Suprapubic skin (tissue), 4 donors: ENCODE measurements at regions not wholly inside any gene's neighbourhood (a gene's known extent, or its start where the extent isn't known, plus 50 kb on each side); places are given as distances from the start of the nearest gene placed in this dataset.

Experiments used
- EP300 ChIP-seq: sonication (generic); formaldehyde crosslinking; IDR thresholded peaks from one replicate; pipeline ENCODE4 v1.6.1; 2017; ENCODE audit warnings: antibody characterized with exemption
- POLR2A ChIP-seq, 2 donors: fragments of 450-650 bp; IDR thresholded peaks; one replicate each; pipeline ENCODE4 v1.6.1; 2017; ENCODE audit warnings: antibody characterized with exemption in 2 of 2, mild to moderate bottlenecking in 2 of 2, moderate library complexity in 2 of 2
- POLR2AphosphoS5 ChIP-seq, 3 donors: sonication (generic); formaldehyde crosslinking; IDR thresholded peaks; one replicate each; pipeline ENCODE4 v1.6.1; 2017; ENCODE audit warnings: antibody characterized with exemption in 3 of 3
- TF ChIP-seq, protein P1 (sequence below), 2 donors: fragments of 200-600 bp in 1 of 2; fragments of 450-650 bp in 1 of 2; sonication (generic) in 1 of 2; IDR thresholded peaks; one replicate each; pipeline ENCODE4 v1.5.1; 2016 to 2019; ENCODE audit warnings: antibody characterized with exemption in 2 of 2, mild to moderate bottlenecking in 1 of 2, moderate library complexity in 1 of 2

GRCh38 chr15:53115563-53115962, 325.4 kb upstream of the ONECUT1 start:
- TF ChIP-seq POLR2A (IDR thresholded peaks at IDR 0.05) (no peak), POLR2AphosphoS5 (IDR thresholded peaks at IDR 0.05) (no peak), EP300 (no peak)
- TF ChIP-seq, protein P1, sequence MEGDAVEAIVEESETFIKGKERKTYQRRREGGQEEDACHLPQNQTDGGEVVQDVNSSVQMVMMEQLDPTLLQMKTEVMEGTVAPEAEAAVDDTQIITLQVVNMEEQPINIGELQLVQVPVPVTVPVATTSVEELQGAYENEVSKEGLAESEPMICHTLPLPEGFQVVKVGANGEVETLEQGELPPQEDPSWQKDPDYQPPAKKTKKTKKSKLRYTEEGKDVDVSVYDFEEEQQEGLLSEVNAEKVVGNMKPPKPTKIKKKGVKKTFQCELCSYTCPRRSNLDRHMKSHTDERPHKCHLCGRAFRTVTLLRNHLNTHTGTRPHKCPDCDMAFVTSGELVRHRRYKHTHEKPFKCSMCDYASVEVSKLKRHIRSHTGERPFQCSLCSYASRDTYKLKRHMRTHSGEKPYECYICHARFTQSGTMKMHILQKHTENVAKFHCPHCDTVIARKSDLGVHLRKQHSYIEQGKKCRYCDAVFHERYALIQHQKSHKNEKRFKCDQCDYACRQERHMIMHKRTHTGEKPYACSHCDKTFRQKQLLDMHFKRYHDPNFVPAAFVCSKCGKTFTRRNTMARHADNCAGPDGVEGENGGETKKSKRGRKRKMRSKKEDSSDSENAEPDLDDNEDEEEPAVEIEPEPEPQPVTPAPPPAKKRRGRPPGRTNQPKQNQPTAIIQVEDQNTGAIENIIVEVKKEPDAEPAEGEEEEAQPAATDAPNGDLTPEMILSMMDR (IDR thresholded peaks at IDR 0.05) = no peak
